ENCODE measurements at regions not wholly inside any gene's neighbourhood (a gene's known extent, or its start where the extent isn't known, plus 50 kb on each side); places are given as distances from the start of the nearest gene placed in this dataset.
A peak's percentile ranks its signal among the peaks of the same experiment; 100 is the strongest.

DNA sequence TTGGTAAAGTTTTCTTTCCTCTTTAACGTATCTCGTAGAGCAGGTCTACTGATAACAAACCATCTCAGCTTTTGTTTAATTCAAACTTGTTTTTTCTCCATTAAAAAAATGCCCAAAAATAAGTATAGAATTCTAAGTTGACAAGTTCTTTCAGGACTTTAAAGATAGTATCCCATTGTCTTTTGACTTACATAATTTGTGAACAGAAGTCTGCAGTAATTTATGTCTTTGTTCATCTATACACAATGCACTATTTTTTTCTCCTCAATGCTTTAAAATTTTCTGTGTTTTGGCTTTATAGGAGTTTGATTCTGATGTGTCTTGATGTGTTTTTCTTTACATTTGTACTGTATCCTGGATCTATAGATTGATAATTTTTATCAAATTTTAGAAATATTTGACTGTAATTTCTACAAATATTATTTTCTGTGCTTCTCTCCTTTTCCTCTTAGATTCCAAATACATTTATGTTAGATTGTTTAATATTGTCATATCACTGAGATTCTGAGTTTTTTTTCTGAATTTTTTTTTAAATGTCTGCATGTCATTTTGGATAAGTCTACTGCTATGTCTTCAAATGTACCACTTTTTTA lies 143.3 kb downstream of the FTCDNL1 start:
- DNase-seq: no peak

GRCh38 chr2:199705538-199705937 lies 145.5 kb downstream of the FTCDNL1 start:
- no peak for DNase-seq

DNA sequence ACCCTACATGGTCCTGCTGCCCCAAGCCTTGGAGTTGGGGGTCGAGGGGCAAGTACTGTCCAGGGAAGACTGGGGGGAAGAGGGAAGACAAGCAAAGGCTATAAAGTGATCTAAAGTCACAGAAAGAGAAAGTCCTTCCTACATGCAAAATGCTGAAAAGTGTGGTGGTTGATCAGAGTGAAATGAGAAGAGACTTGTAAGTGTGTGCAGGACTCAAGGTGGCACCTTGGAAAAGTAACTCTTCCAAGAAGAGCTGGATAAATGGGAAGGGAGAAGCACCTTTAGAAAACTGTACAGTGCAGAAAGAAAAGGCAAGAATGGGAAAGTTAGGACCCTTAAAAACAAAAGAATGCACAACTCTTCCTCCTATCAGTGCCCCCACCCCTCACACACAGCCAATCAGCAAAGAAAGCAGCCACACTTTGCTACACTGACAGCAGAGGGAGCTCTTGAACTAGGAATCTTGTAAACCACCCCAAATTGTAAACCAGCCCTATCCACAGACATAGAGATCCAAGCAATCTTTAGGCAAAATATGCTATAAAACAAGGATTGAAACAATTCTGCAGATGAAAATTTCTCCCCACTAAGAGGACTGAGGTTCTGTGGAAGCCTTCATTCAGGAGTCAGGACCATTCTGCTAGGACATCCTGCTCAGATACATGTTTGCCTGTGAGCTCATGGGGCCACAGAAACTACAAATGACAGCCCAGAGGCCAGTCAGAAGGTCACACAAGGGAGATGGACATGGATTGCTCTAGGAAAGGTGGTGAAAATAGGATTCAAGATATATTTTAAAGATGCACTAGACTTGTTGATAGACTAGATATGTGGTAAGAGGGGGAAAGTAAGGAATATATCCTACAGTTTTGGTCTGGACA lies 146.4 kb downstream of the FTCDNL1 start:
- peak; percentile 16 to 69 (median 23) for DNase-seq

DNA sequence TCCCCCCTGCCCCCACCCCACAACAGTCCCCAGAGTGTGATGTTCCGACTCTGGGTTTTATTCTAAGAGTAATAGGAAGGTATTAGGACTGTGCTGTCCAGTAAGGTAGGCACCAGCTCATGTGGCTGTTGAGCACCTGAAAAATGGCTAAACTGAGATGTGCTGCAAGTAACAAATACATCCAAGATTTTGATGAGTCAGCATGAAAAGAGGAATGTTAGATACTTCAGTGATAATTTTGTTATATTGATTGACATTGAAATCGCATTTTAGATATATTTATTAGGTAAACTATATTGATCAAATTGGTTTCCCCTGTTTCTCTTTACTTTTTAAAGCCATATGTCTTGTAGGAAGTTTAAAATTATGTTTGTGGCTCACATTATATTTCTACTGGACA lies 147.8 kb downstream of the FTCDNL1 start:
- DNase-seq: no peak

GRCh38 chr2:199697469-199697868 lies 153.5 kb downstream of the FTCDNL1 start:
- DNase-seq: no peak

DNA sequence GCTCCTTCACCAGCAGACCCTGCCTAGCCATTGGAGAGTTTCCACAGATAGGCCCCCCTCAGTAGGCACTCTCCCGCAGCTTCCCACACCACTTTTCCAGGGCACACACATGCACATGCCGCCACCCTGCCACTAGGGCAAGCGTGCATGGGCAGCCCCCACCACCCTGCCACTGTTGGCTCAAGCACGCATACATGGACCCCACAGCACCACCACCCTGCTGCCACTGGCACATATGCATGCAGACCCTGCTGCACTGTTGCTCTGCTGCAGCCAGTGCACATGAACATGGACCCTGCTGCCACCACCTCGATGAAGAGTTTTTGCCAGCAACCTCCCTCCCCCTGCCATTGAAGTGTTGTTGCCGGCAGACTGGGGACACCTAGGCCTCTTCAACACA lies 154.9 kb downstream of the FTCDNL1 start:
- DNase-seq: no peak

DNA sequence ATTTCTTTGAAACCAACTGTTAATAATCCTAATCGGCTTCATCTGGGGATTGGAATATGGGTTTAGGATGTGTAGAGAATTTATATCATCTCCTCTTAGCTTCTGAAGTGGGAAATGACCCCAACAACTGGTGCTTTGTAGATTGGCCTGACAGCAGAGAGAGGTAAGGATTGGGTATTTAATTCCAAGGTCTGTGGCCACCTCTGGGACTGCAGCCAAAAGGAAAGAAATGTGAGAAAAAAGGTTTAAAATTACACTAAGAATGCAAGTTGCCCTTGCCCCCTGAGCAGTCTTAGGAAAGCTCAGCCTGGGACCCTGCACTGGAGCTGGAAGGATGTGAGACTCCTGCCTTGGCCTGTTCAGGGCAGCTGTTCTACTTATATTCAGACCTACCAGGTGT lies 157.1 kb downstream of the FTCDNL1 start:
- DNase-seq: no peak

GRCh38 chr2:199692489-199692888 lies 158.5 kb downstream of the FTCDNL1 start:
- DNase-seq: peak; percentile 88 to 98 (median 90)

- DNase-seq: no peak
Measured at GRCh38 chr2:199690225-199690624, 160.8 kb downstream of the FTCDNL1 start.

- DNase-seq: no peak
Measured at GRCh38 chr2:199685669-199686068, 165.3 kb downstream of the FTCDNL1 start.

DNA sequence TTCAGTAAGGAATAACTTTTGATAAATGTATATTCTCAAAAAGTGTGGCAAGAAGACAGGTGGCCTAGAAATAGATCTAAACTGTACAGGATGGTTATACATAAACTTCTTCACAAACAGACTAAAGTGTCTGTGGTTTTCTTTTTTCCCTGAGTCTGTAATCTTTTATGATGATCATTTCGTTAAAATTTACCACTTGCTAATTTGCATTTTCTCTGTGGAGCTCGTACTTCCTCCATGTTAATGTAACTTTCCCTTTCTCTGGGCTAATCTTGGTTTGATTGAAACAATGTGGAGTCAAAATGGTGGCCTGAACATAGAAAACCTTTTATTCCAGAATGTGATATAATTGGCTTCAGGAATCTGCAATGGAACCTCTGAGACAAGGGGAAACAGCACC lies 166.2 kb downstream of the FTCDNL1 start:
- no peak for DNase-seq

DNA sequence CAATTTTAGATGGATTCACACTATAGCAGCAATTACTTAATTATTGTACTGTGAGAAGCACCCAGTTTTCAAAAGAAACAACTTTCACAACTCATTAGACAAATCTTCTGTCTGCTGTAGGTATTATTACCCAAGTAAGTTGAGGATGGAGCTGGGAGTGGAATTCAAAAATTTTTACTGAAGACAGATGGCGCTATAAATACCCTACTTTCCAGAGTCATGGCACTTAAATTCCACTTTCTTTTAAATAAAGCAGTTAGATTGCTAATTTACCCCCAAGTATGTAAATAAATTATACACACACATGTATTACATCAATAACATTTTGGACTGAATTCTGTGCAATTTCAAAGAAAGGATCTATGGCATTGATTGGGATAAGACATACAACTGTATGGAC lies 166.8 kb downstream of the FTCDNL1 start:
- DNase-seq: no peak

- DNase-seq: no peak
Measured at GRCh38 chr2:199682001-199682400, 169.0 kb downstream of the FTCDNL1 start.

- DNase-seq: no peak
Measured at GRCh38 chr2:199680482-199680881, 170.5 kb downstream of the FTCDNL1 start.

- DNase-seq: peak in 2 of 3 experiments; percentile 8 to 54
Measured at GRCh38 chr2:199679883-199680282, 171.1 kb downstream of the FTCDNL1 start.

DNA sequence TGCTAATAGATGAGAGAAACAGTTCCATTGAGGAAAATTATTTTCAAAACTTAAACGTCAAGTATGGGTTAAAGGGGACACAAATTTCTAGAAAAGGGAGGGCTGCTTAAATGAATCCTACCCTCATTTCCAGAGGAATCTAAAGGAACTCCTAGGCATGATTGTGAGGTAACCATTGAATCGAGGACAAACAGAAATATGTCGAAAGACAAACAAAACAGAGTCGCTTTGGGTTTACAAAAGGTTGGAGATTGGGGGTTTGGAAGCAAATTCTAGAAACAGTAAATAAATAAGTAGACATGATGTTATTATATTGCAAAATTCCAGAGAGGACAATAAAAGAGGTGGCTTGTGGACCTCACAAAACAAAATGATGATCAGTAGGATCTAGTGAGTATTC lies 173.1 kb downstream of the FTCDNL1 start:
- no peak for DNase-seq

GRCh38 chr2:199668645-199669044 lies 182.3 kb downstream of the FTCDNL1 start:
- no peak for DNase-seq

GRCh38 chr2:199663157-199663556 lies 187.8 kb downstream of the FTCDNL1 start:
- DNase-seq: no peak

- DNase-seq: no peak
Measured at GRCh38 chr2:199662255-199662654, 188.7 kb downstream of the FTCDNL1 start.

GRCh38 chr2:199660167-199660566 lies 190.8 kb downstream of the FTCDNL1 start:
- DNase-seq: no peak

GRCh38 chr2:199659207-199659606 lies 191.8 kb downstream of the FTCDNL1 start:
- DNase-seq: peak in 2 of 3 experiments; percentile 35 to 50

DNA sequence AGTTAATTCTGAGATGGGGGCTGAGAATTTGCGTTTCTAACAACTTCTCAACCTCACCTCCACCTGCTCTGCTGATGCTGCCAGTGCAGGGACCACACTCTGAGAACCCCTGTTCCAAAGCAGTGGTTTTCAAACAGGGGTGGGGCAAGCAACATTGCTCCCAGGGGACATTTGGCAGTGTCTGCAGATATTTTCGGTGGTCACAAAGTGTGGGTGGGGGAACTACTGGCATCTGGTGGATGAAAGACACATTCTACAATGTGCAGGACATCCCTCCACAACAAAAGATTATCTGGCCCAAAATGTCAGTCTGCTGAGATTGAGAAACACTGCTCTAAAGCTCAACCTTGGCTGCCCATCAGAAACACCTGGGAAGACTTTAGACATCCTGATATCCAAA lies 188.7 kb upstream of the SATB2 start:
- no peak for DNase-seq

DNA sequence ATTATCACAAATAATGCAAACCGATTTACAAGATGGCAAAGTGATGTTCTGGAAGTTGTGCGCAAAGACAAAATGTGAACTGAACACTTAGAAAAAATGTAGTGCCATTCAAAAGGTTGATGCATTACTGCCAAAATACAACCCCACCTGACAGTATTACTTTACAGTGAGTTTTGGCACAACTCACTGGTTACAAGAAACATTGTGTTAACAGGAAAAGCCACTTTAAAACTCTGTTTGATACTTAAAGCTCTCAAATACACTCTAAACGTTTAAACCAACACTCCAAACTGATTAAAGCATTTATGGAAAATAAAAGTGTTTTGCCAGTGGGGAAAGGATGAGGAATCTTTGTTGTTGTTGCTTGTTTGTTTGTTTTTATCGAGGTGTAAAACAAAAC lies 173.4 kb upstream of the SATB2 start:
- DNase-seq: no peak

- no peak for DNase-seq
Measured at GRCh38 chr2:199629301-199629700, 171.6 kb upstream of the SATB2 start.

DNA sequence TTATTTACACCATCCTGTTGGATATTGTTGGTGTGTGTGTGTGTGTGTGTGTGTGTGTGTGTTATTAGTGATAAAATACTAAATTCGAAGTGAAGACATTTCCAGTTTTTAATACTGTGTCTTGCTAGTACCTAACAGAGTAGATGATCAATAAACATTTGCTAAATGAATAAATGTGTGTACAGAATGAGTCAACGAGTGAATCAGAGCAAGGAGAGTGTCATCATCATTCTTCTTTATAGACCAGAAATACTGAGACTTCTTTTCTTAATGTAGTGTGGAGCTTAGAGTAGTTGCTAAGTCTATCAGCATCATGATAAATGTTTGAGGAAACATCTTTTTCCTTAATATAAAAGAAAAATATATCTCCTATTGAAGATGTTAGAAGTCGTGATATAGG lies 169.7 kb upstream of the SATB2 start:
- DNase-seq: no peak

Measured in NCI-H1417 (cell line).